HAP-1 (cell line): ENCODE measurements at regions not wholly inside any gene's neighbourhood (a gene's known extent, or its start where the extent isn't known, plus 50 kb on each side); places are given as distances from the start of the nearest gene placed in this dataset.

ENCODE experiments used
- DNase-seq, 2 experiments: peaks; one replicate each; pipeline ENCODE4 v3.0.0-alpha.2; 2016 to 2020; ENCODE audit warnings: low spot score in 2 of 2
- H3K27me3 ChIP-seq: fragments of 250-450 bp; sonication (Bioruptor Pico); 2 replicates; pipeline ENCODE4 v1.5.1; 2020; ENCODE audit warnings: low read depth, mild to moderate bottlenecking, moderate library complexity
- H3K36me3 ChIP-seq: fragments of 250-450 bp; sonication (Bioruptor Pico); replicated peaks from 2 replicates; pipeline ENCODE4 v1.5.1; 2020; ENCODE audit warnings: mild to moderate bottlenecking
- H3K4me1 ChIP-seq: fragments of 250-450 bp; sonication (Bioruptor Pico); 2 replicates; pipeline ENCODE4 v1.5.1; 2020; ENCODE audit warnings: mild to moderate bottlenecking
- H3K4me3 ChIP-seq: fragments of 250-450 bp; sonication (Bioruptor Pico); 2 replicates; pipeline ENCODE4 v1.5.1; 2020; ENCODE audit warnings: mild to moderate bottlenecking, moderate library complexity
- H3K9me3 ChIP-seq: fragments of 250-450 bp; sonication (Bioruptor Pico); 2 replicates; pipeline ENCODE4 v1.5.1; 2020; ENCODE audit warnings: mild to moderate bottlenecking, moderate library complexity
- in situ Hi-C: fragments of 300-500 bp; cut with MboI; formaldehyde crosslinking; loops from 3 replicates; pipeline ENCODE4 v1.14.3; 2020; ENCODE audit warnings: low sequenced_read_pairs, inconsistent platforms, mixed read lengths

DNA sequence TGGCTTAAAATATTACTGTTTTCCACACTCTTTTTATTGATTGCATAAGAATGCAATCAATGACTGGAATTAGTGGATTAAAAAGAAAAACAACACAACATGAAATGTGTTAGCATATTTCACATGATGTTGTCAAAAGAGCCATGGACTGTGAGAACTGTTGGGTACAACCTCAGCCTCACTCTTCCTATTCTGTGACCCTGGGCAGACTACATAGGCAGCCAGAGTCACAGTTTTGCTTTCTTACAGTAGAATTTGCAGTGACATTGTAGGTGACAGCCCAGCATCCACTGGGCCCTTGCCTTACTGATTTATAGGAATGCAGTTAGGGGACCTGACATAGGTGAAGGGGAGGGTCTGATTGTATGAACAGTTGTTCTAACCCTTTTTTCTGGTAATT, 471.4 kb upstream of the SLC35B3 start:
- Histone ChIP-seq H3K4me1 (no peaks in the 10 kb centered on the region), H3K4me3 (no peak overlapping the region), H3K27me3 (no peaks in the 10 kb centered on the region), H3K9me3 (no peaks in the 10 kb centered on the region), H3K36me3 (no peaks in the 10 kb centered on the region)
- in situ Hi-C loops = no loop called here
- DNase-seq = no peak

DNA sequence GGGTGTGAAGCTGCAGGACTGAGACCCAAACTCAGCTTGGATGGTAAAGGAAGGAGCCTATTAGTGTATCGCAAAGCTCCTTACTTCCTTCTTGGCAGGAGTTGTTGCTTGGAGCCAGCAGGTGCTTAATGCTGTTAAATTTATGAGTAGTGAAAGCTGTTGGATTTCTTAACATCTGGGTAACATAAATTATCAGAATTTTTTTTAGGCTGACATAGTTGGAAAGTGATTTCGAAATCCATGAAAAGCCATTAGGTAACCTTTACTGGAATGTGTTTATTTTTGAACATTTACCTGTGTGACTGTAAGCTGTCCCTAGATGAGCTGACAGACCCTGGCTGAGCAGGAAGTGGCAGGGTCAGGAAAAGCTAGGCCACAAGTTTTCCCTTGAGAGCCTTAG, 470.4 kb upstream of the SLC35B3 start:
- Histone ChIP-seq H3K9me3 (no peaks in the 10 kb centered on the region), H3K4me3 (no peak overlapping the region), H3K4me1 (no peaks in the 10 kb centered on the region), H3K27me3 (no peaks in the 10 kb centered on the region), H3K36me3 (no peaks in the 10 kb centered on the region)
- in situ Hi-C loops = no loop called here
- DNase-seq = no peak

DNA sequence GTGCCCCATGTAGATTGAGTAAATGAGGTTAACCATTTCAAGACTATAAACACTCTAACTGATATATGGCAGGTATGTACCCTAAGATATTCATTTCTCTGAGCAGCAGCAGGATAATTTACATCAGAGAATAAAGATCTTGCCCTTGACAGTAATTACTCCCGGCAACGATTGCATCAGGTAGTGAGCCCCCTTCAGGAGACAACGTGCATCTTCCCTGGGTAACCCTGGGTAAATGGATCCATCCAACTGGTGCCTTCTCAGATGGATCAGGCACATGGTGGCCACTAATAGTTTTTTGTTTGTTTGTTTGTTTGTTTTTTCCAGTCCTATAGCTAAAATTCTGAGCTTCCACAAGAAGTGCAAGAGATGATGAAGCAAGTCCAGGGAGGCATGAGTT, 469.4 kb upstream of the SLC35B3 start:
- Histone ChIP-seq H3K36me3 (no peaks in the 10 kb centered on the region), H3K27me3 (no peaks in the 10 kb centered on the region), H3K4me1 (no peaks in the 10 kb centered on the region), H3K4me3 (no peak overlapping the region), H3K9me3 (no peaks in the 10 kb centered on the region)
- in situ Hi-C loops = no loop called here
- DNase-seq = peak; percentile 12 to 37

DNA sequence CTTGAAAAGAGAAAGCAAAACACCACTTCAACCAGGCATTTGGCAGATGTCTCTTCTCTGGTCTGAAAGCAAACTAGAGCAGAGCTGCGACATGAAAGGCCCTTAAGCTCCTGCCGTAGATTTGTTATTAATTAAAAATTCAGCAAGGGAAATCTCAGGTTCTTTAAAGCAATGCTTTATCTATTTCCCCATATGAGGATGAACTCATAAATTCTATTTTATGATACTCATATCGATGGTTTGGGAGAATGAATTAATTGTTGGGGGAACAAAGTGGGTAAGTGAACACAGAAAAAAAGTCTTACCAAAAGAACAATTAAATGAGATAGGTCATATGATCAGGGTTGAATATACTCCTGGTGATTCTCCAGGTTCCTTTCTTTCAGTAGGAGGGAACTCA, 464.7 kb upstream of the SLC35B3 start:
- Histone ChIP-seq H3K36me3 (no peaks in the 10 kb centered on the region), H3K9me3 (no peaks in the 10 kb centered on the region), H3K4me3 (no peak overlapping the region), H3K27me3 (no peaks in the 10 kb centered on the region), H3K4me1 (no peaks in the 10 kb centered on the region)
- in situ Hi-C loops = no loop called here
- DNase-seq = no peak

DNA sequence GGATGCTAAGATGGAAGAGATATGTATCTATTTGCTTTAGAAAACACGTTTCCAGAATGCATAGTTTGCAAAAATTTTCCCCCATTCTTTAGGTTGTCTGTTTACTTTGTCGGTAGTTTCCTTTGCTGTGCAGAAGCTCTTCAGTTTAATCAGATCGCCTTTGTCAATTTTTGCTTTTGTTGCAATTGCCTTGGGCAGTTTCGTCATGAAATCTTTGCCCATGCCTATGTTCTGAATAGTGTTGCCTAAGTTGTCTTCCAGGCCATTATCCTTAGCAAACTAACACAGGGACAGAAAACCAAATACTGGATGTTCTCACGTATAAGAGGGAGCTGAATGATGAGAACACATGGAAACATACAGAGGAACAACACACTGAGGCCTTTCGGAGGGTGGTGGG, 454.2 kb upstream of the SLC35B3 start:
- in situ Hi-C loops = no loop called here
- H3K4me3 ChIP-seq = no peak overlapping the region
- no peaks in the 10 kb centered on the region for H3K9me3 ChIP-seq
- no peaks in the 10 kb centered on the region for H3K4me1 ChIP-seq
- H3K36me3 ChIP-seq = no peaks in the 10 kb centered on the region
- no peaks in the 10 kb centered on the region for H3K27me3 ChIP-seq
- DNase-seq = no peak

DNA sequence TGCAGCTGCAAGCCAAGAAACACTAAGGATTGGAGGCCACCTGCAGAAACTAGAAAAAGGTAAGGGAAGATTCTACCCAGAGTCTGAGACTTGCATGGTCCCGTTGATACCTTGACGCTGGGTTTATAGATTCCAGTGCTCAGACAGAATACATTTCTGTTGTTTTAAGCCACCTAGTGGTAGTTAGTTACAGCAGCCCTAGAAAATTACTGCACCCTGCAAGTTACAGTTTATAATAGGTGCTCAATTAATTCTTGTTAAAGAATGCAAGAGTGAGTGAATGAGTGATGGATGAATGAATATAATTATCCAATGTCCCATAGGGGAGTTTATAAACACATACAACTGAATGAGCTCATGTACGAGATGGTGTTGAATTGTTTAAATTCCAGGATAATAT, 453.1 kb upstream of the SLC35B3 start:
- H3K4me3 ChIP-seq = no peak overlapping the region
- H3K9me3 ChIP-seq = no peaks in the 10 kb centered on the region
- no peaks in the 10 kb centered on the region for H3K4me1 ChIP-seq
- no peaks in the 10 kb centered on the region for H3K27me3 ChIP-seq
- in situ Hi-C loops = no loop called here
- no peak for DNase-seq
- no peaks in the 10 kb centered on the region for H3K36me3 ChIP-seq

DNA sequence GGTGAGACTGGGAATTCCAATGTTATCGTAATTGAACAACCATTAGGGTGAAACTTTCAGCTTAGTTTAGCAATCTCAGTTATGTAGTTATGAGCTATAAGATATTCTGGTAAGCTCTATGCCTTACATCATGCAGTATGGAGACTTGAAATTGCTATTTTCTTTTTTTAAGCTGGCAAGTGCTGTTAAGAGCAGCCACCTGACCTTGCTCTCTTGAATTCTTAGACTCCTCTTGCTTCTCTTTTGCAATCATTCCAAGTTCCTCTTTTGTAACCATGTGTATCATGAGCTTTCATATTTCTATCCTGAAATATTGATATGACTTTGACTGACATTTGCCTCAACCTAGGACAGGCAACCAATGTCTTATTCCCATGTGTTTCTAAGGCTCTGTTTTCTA, 446.3 kb upstream of the SLC35B3 start:
- Histone ChIP-seq H3K9me3 (no peaks in the 10 kb centered on the region), H3K36me3 (no peaks in the 10 kb centered on the region), H3K4me3 (no peak overlapping the region), H3K4me1 (no peaks in the 10 kb centered on the region), H3K27me3 (no peaks in the 10 kb centered on the region)
- in situ Hi-C loops = no loop called here
- DNase-seq = no peak

DNA sequence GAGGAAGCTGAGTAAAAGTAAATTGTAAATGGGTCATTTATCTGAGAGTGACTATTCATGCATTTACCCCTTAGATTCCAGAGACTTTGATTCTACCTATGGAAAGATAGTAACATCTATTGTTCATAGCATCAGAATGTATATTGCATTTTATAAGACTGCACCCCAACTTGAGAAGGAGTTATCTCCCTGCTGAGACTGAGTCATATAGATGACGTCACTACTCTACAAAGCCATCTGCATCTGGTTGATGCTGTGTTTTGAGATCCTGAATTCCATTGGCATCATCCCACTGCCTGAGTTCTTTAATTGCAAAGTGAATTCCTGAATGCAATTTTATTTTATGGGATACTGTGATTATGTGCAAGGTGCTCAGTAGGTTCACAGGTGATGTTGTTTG, 444.0 kb upstream of the SLC35B3 start:
- no peak overlapping the region for H3K4me3 ChIP-seq
- no peaks in the 10 kb centered on the region for H3K36me3 ChIP-seq
- H3K27me3 ChIP-seq = no peaks in the 10 kb centered on the region
- in situ Hi-C loops = no loop called here
- no peaks in the 10 kb centered on the region for H3K9me3 ChIP-seq
- H3K4me1 ChIP-seq = no peaks in the 10 kb centered on the region
- no peak for DNase-seq

DNA sequence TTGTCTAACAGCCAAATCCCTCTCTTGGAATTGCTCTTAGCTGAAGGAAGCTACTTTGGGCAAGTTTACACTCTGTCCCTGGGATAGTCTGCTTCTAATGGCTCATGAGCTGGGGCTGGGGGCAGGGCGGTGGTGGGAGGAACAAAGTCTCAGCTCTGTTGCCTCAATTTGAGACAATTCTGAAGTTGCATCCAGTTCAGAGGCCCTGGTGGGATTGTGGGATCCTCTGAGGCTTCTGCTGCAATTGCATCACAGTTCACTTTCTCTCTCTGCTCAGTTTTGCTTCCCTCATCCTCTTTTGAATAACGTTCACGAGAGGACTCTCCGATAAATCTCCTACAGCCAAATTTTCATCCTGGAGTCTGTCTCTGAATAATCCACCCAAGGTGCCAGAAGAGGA, 440.6 kb upstream of the SLC35B3 start:
- in situ Hi-C loops = no loop called here
- DNase-seq = no peak
- Histone ChIP-seq H3K4me3 (no peak overlapping the region), H3K4me1 (no peaks in the 10 kb centered on the region), H3K36me3 (no peaks in the 10 kb centered on the region), H3K9me3 (no peaks in the 10 kb centered on the region), H3K27me3 (no peaks in the 10 kb centered on the region)

DNA sequence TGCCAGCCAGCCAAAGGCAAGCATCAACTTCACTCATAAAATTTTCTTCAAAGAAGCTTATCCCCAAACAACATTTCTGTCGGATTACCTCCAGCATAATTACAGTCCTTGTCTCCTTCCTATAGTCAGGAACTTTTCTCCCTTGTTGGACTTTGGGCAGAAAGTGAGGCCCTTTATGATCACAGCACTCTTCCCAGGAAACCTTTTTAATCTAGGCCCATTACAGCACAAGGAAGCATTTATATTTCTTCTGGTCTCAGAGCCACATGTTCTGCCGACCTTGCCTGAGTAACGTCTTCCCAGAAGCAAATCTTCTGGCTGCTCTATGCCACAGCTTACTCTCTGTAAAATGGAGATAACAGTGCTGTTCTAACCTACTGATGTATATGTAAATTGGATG, 437.2 kb upstream of the SLC35B3 start:
- no peak overlapping the region for H3K4me3 ChIP-seq

DNA sequence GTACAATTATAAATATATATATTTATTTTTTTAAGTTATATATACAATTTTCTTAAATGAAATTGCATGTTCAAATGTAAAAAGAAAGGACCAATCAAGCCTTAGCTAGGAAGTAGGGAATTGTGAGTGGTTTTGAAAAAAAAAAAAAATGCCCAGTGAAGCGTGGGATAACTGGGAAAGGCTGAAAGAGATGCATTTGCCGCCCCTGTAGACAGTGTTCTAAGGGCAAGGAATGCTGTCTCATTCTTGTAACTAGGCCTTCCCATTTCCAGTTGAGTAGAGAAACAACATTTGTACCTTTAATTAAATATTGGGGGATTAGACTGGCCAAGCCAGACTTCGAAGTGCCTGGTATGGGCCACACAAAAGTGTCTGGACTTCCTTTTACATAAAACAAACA, 430.1 kb upstream of the SLC35B3 start:
- H3K4me3 ChIP-seq = no peak overlapping the region
- no peaks in the 10 kb centered on the region; the same call in 1 of the 2 replicates for H3K27me3 ChIP-seq
- in situ Hi-C loops = no loop called here
- no peaks in the 10 kb centered on the region for H3K9me3 ChIP-seq
- no peaks in the 10 kb centered on the region for H3K36me3 ChIP-seq
- no peaks in the 10 kb centered on the region for H3K4me1 ChIP-seq
- DNase-seq = no peak

More for the DNA sequence above, 437.2 kb upstream of the SLC35B3 start:
- in situ Hi-C loops = no loop called here
- Histone ChIP-seq H3K9me3 (no peaks in the 10 kb centered on the region), H3K36me3 (no peaks in the 10 kb centered on the region), H3K27me3 (no peaks in the 10 kb centered on the region; the same call in 1 of the 2 replicates), H3K4me1 (no peaks in the 10 kb centered on the region)
- no peak for DNase-seq

DNA sequence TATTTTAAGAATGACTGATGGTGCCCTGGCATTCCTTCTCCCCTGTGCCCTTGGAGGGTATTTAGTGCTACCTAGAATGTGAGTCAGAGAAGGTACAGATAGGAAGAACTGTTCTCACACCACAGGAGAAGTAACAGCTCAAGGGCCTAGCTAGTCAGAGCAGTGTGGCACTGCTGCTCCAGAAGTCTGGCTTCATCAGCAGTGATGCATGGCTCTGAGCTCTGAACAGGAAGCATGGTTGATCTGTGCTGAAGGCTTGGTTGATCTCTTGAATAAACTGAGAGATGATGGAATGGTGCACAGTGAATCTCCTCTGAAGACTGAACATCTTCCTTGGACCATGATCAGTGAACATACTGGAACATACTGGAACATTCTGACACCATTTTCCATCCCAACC, 425.3 kb upstream of the SLC35B3 start:
- DNase-seq = no peak
- Histone ChIP-seq H3K4me3 (no peak overlapping the region), H3K4me1 (no peaks in the 10 kb centered on the region), H3K36me3 (no peaks in the 10 kb centered on the region), H3K27me3 (no peaks in the 10 kb centered on the region), H3K9me3 (no peaks in the 10 kb centered on the region)
- in situ Hi-C loops = no loop called here

DNA sequence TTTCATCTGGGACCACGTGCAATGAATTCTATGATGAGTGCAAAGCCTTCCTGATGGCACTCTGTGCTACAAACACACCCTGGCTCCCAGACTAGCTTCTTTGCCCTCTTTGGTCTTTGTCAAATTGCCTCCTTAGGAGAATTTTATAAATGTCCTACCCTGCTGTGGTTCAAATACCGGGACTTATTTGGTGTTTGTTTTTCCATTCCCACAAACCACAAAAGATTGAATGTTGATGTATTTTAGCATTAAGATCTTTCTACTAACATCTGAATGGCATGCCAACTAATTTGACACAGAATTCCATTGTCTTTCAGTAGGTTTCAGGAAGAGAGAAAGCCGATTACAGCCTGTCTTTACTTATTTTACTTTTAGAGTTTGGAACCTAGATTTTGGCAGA, 424.2 kb upstream of the SLC35B3 start:
- no peaks in the 10 kb centered on the region for H3K9me3 ChIP-seq
- H3K27me3 ChIP-seq = no peaks in the 10 kb centered on the region
- no peak for DNase-seq
- no peaks in the 10 kb centered on the region for H3K4me1 ChIP-seq
- no peak overlapping the region for H3K4me3 ChIP-seq
- in situ Hi-C loops = no loop called here
- H3K36me3 ChIP-seq = no peaks in the 10 kb centered on the region

DNA sequence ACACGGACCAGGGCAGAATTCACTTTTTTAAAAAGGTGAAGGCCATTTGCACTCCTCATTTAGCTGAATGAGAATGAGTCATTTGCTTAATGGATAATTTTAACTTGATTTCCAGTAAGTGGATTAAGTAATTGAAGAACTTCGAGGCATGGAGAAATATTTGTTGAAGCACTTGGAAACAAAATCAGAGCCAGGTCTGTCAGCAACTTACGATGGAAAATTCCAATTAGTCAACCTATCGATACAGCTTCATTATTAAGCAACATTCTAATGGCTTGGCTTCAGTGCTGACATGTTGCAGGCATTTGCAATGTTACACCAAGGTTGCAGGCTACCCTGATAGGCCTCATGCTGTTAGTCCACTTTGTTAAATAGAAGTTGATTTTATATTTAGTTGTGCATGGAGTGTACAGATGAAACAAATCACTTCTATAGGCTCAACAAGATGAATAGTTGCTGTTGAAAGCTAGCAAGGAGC, 423.5 kb upstream of the SLC35B3 start:
- Histone ChIP-seq H3K4me1 (no peaks in the 10 kb centered on the region), H3K36me3 (no peaks in the 10 kb centered on the region), H3K9me3 (no peaks in the 10 kb centered on the region), H3K27me3 (no peaks in the 10 kb centered on the region), H3K4me3 (no peak overlapping the region)
- no peak for DNase-seq
- in situ Hi-C loops = no loop called here

DNA sequence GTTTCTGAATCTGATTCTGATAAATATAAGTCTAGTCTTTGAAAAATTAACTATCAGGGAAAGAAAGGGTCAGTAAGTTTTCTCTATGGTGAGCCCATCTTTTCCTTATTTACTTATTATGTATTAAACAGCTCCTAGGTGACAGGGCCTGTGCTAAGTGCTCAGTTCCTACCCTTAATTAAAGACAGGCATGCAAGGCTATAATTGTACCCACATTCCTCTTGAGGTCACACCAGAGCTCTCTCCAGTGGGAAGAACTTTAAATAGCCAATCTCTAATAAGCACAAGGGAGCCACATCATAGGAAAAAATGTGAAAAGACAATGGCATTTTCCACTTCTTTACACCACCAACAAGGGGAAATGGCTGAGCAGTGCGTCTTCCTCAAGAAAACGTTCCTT, 421.8 kb upstream of the SLC35B3 start:
- Histone ChIP-seq H3K9me3 (no peaks in the 10 kb centered on the region), H3K4me3 (no peak overlapping the region), H3K4me1 (no peaks in the 10 kb centered on the region), H3K27me3 (no peaks in the 10 kb centered on the region), H3K36me3 (no peaks in the 10 kb centered on the region)
- DNase-seq = no peak
- in situ Hi-C loops = no loop called here
